ENCODE measurements at regions not wholly inside any gene's neighbourhood (a gene's known extent, or its start where the extent isn't known, plus 50 kb on each side); places are given as distances from the start of the nearest gene placed in this dataset.
"Not testable (repeated sequence)": the region's sequence is repeated elsewhere in the genome, so short reads cannot be mapped to it uniquely, and the experiment has no call there.

GRCh38 chr20:57777911-57778310 lies 68.1 kb upstream of the PMEPA1 start:
- DNase-seq = no peak

- no peak for DNase-seq
These were observed 65.1 kb upstream of the PMEPA1 start for GRCh38 chr20:57774951-57775350.

GRCh38 chr20:57774111-57774880 lies 64.5 kb upstream of the PMEPA1 start:
- DNase-seq = no peak

GRCh38 chr20:57773059-57773815 lies 63.4 kb upstream of the PMEPA1 start:
- DNase-seq = no peak

GRCh38 chr20:57772349-57772964 lies 62.6 kb upstream of the PMEPA1 start:
- peak; percentile 24 to 25 for DNase-seq

- DNase-seq = no peak
These were observed 61.3 kb upstream of the PMEPA1 start for GRCh38 chr20:57770852-57771720.

- not testable (repeated sequence) for DNase-seq
These were observed 60.6 kb upstream of the PMEPA1 start for GRCh38 chr20:57770401-57770800.

- DNase-seq = no peak
These were observed 59.9 kb upstream of the PMEPA1 start for GRCh38 chr20:57769756-57770155.

- no peak for DNase-seq
These were observed 58.7 kb upstream of the PMEPA1 start for GRCh38 chr20:57768519-57768918.

- DNase-seq = no peak
These were observed 57.6 kb upstream of the PMEPA1 start for GRCh38 chr20:57767441-57767840.

GRCh38 chr20:57763235-57763595 lies 53.4 kb upstream of the PMEPA1 start:
- DNase-seq = no peak

GRCh38 chr20:57762531-57763234 lies 52.9 kb upstream of the PMEPA1 start:
- no peak for DNase-seq

- no peak for DNase-seq
These were observed 51.6 kb upstream of the PMEPA1 start for GRCh38 chr20:57761413-57761734.

GRCh38 chr20:57760698-57761412 lies 51.0 kb upstream of the PMEPA1 start:
- no peak for DNase-seq

- DNase-seq = no peak
These were observed 49.9 kb upstream of the PMEPA1 start for GRCh38 chr20:57759724-57760123.
